ENCODE measurements at regions not wholly inside any gene's neighbourhood (a gene's known extent, or its start where the extent isn't known, plus 50 kb on each side); places are given as distances from the start of the nearest gene placed in this dataset.

- TF ChIP-seq, protein P1, sequence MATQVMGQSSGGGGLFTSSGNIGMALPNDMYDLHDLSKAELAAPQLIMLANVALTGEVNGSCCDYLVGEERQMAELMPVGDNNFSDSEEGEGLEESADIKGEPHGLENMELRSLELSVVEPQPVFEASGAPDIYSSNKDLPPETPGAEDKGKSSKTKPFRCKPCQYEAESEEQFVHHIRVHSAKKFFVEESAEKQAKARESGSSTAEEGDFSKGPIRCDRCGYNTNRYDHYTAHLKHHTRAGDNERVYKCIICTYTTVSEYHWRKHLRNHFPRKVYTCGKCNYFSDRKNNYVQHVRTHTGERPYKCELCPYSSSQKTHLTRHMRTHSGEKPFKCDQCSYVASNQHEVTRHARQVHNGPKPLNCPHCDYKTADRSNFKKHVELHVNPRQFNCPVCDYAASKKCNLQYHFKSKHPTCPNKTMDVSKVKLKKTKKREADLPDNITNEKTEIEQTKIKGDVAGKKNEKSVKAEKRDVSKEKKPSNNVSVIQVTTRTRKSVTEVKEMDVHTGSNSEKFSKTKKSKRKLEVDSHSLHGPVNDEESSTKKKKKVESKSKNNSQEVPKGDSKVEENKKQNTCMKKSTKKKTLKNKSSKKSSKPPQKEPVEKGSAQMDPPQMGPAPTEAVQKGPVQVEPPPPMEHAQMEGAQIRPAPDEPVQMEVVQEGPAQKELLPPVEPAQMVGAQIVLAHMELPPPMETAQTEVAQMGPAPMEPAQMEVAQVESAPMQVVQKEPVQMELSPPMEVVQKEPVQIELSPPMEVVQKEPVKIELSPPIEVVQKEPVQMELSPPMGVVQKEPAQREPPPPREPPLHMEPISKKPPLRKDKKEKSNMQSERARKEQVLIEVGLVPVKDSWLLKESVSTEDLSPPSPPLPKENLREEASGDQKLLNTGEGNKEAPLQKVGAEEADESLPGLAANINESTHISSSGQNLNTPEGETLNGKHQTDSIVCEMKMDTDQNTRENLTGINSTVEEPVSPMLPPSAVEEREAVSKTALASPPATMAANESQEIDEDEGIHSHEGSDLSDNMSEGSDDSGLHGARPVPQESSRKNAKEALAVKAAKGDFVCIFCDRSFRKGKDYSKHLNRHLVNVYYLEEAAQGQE (IDR thresholded peaks at IDR 0.05; ENCODE audit: insufficient replicate concordance, low read depth), result no peak
- no peak for TF ChIP-seq CTCF (IDR thresholded peaks at IDR 0.05; ENCODE audit: insufficient read depth, low read length)
- no peak for TF ChIP-seq SPI1 (IDR thresholded peaks at IDR 0.05; ENCODE audit: borderline replicate concordance, low read depth)
Observed at GRCh38 chr13:90382425-90382824, 965.1 kb upstream of the MIR17HG start.
